GM23248 (cell line): ENCODE measurements at regions not wholly inside any gene's neighbourhood (a gene's known extent, or its start where the extent isn't known, plus 50 kb on each side); places are given as distances from the start of the nearest gene placed in this dataset.

Experiments
- EZH2 ChIP-seq: fragments of 200-600 bp; sonication (generic); IDR thresholded peaks from 2 replicates; pipeline ENCODE4 v1.6.1; 2018; ENCODE audit warnings: antibody characterized with exemption, mild to moderate bottlenecking; ENCODE audit not compliant: insufficient read depth, poor library complexity, severe bottlenecking
- EZH2phosphoT487 ChIP-seq: fragments of 200-600 bp; sonication (generic); IDR thresholded peaks from 2 replicates; pipeline ENCODE4 v1.6.1; 2018; ENCODE audit warnings: antibody characterized with exemption, moderate library complexity, mild to moderate bottlenecking, low read depth; ENCODE audit not compliant: insufficient read depth

DNA sequence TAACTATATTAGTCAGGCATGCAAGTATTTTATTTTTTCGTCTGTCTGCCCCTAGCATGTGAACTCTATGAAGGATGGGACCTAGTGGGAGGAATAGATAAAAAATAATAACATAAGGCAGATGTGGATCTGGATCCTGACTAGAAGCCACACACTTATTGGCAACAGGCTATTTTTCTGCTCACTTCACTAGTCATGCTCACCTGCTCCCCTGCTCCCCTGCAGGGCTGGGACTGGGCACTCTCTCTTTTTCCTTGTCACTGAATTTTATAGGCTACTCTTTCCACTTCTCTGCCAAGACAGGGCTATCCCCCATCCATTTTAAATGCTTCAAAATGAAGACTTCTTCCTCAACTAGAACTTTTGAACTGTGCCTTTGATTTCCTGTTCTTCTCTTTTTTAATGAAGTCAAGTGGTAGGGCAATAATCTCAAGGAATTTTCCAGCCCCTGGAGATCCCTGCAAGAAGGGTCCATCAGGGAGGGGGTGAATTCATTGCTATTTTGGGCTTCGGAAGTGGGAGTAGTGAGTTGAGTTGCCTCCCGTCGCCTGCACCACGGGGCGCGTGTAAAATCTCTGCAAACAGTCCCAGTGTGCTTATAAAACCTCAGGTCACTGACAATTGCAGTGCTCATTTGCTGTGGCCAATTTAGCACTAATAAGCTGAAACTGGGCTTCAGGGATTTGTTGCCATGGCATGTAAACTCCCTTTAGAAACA, 156.7 kb upstream of the NPVF start:
- TF ChIP-seq EZH2 (no peak), EZH2phosphoT487 (no peak)
